Activated CD8-positive, alpha-beta memory T cell treated with anti-CD3 and anti-CD28 coated beads, Interleukin-2, amount 10 ng/mL, durations not matched to agents 7 days and 5 days (primary cell): ENCODE measurements at regions not wholly inside any gene's neighbourhood (a gene's known extent, or its start where the extent isn't known, plus 50 kb on each side); places are given as distances from the start of the nearest gene placed in this dataset.
"Not testable (repeated sequence)": the region's sequence is repeated elsewhere in the genome, so short reads cannot be mapped to it uniquely, and the experiment has no call there.

Experiments
- ATAC-seq: fragments of 150-1000 bp; cut with Tn5 transposase; one replicate; pipeline ENCODE4 v1.10.0; 2021; ENCODE audit warnings: moderate library complexity
- CTCF ChIA-PET: fragments of 350-600 bp; sonication (Branson Sonifier 250); formaldehyde crosslinking; loops from one replicate; lab custom pipeline; 2021; ENCODE audit warnings: antibody characterized with exemption; lab: Charles Lee
- DNase-seq: peaks from one replicate; pipeline ENCODE4 v3.0.0-alpha.2; 2020
- H3K27ac Mint-ChIP-seq: one replicate; pipeline ENCODE4 v1.8.0; 2021; ENCODE audit warnings: mild to moderate bottlenecking, mixed read lengths
- H3K27me3 Mint-ChIP-seq: one replicate; pipeline ENCODE4 v1.8.0; 2021; ENCODE audit warnings: mixed read lengths
- H3K36me3 Mint-ChIP-seq: one replicate; pipeline ENCODE4 v1.8.0; 2021; ENCODE audit warnings: mild to moderate bottlenecking, mixed read lengths
- H3K4me1 Mint-ChIP-seq: one replicate; pipeline ENCODE4 v1.8.0; 2021; ENCODE audit warnings: mixed read lengths
- H3K4me3 Mint-ChIP-seq: one replicate; pipeline ENCODE4 v1.8.0; 2021; ENCODE audit warnings: mild to moderate bottlenecking, moderate library complexity, mixed read lengths
- H3K9me3 Mint-ChIP-seq: one replicate; pipeline ENCODE4 v1.8.0; 2022; ENCODE audit warnings: low read depth, mixed read lengths

DNA sequence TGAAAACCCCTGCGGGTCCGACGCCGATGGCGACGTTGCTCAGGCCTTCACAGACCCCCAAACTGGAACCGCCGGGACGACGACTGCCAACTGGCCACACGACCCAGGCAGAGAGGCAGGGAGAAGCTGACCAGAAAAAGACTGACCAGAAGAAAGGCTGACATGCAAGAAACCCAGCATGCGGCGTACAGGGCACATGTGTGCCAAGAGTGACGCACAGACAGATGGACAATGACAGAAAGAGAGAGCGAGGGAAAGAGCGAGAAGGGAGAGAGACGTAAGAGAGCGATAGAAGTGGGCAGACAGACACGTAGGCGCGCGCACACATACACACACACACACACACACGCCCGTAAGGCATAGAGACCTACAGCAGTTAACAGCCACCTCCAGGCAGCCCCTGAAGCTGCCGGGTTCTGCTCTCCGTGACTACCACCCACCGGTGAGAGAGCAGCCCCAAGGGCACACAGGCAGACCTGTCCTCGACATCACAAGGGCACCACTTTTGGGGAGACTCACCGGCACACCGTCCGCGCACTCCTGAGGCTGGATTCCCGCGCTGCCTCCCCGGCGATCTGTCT lies 67.2 kb upstream of the ZNF527 start:
- CTCF ChIA-PET = no interaction called here
- ATAC-seq (no peak), DNase-seq (peak; percentile 14)
- Mint-ChIP-seq H3K36me3 (peaks cover 4% of the 10 kb centered on the region), H3K4me3 (peak overlapping the region; percentile 38), H3K9me3 (peaks cover 11% of the 10 kb centered on the region), H3K27ac (no peak overlapping the region), H3K27me3 (no peaks in the 10 kb centered on the region), H3K4me1 (peaks cover 2% of the 10 kb centered on the region)

DNA sequence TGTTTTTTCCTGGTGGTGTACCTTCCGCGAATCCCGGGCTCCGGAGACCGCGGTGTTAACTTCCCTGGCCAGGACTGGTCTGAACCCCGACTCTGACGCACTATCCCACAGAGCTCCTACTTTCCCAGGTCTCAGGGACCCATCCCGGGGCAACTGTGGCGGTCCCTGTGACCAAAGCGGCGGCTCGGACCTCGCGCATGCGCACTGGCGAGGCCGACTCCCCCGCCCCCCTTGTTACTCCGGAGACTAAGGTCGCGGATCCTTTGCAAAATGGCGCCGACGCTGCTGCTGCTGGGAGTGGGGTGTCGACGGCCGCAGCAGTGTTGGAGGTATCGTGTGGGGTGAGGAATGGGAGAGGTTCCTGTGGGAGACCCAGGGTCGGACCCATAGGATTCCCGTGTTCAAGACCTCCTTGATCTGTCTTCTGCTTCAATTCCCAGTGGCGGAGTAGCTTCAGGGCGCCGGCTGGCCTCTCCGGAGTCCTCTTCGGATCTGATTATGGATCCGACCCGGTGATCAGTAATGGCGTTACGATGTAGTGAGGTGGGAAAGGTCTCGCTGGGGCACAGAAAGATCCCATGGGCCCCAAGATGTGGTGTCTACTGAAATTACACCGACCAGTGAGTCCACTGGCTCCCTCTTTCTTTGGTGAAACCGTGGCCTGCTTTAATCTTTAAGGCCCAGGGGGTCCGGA lies 66.6 kb upstream of the ZNF527 start:
- no peaks in the 10 kb centered on the region for H3K27me3 Mint-ChIP-seq
- peaks cover 11% of the 10 kb centered on the region for H3K9me3 Mint-ChIP-seq
- no peak overlapping the region for H3K27ac Mint-ChIP-seq
- H3K4me1 Mint-ChIP-seq = peaks cover 2% of the 10 kb centered on the region
- peaks cover 4% of the 10 kb centered on the region for H3K36me3 Mint-ChIP-seq
- DNase-seq (peak; percentile 40), ATAC-seq (no peak)
- CTCF ChIA-PET = no interaction called here
- H3K4me3 Mint-ChIP-seq = peak overlapping the region; percentile 38

DNA sequence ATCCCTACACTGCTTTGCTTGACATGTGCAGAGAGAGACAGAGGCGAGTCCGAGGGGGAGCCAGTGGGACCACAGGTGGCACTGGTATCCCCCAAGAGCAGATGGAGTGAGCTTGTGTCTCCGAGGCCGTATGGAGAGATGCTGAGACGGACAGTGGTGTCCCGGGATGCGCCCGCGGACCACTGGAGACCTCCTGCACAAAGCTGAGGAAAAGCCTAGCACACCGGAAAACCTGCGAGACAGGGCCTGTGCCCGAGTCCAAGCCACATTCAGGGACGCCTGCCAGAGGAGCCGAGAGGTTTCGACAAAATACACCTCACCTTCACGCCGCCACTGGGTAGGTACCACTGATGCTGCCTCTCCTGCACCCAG lies 66.0 kb upstream of the ZNF527 start:
- H3K9me3 Mint-ChIP-seq = peaks cover 11% of the 10 kb centered on the region

DNA sequence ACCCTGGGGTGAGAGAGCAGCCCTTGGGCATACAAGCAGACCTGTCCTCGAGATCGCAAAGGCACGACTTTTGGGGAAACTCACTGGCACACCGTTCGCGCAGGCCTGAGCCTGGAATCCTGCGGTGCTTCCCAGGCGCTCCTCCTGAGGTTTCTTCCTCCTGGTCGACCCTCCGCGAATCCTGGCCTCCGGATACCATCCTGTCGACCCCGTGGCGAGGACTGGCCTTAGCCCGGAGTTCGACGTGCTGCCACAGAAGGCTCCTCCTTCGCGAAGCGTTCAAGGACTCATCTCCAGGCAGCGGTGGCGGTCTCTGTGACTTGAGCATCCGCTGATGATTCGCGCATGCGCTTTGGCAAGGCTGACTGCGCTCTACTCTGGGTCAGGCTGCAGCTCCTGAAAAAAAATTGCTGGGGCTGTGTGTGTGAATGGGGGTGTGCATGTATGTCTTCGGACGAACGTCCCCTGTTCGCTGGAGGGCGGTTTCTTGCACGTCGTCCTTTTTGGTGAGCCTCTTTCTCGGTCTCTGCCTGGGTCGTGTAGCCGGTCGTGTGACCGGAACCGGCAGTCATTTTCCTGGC lies 64.4 kb upstream of the ZNF527 start:
- Mint-ChIP-seq H3K4me3 (no peak overlapping the region), H3K27me3 (no peaks in the 10 kb centered on the region), H3K36me3 (peaks cover 4% of the 10 kb centered on the region), H3K4me1 (peaks cover 2% of the 10 kb centered on the region), H3K9me3 (peaks cover 13% of the 10 kb centered on the region), H3K27ac (no peak overlapping the region)
- DNase-seq = peak; percentile 15
- CTCF ChIA-PET = no interaction called here
- no peak for ATAC-seq

More for the DNA sequence above, 66.0 kb upstream of the ZNF527 start:
- peaks cover 4% of the 10 kb centered on the region for H3K36me3 Mint-ChIP-seq
- ATAC-seq = no peak
- peaks cover 2% of the 10 kb centered on the region for H3K4me1 Mint-ChIP-seq
- DNase-seq = no peak
- no peaks in the 10 kb centered on the region for H3K27me3 Mint-ChIP-seq
- H3K4me3 Mint-ChIP-seq = no peak overlapping the region
- no peak overlapping the region for H3K27ac Mint-ChIP-seq
- CTCF ChIA-PET = no interaction called here

DNA sequence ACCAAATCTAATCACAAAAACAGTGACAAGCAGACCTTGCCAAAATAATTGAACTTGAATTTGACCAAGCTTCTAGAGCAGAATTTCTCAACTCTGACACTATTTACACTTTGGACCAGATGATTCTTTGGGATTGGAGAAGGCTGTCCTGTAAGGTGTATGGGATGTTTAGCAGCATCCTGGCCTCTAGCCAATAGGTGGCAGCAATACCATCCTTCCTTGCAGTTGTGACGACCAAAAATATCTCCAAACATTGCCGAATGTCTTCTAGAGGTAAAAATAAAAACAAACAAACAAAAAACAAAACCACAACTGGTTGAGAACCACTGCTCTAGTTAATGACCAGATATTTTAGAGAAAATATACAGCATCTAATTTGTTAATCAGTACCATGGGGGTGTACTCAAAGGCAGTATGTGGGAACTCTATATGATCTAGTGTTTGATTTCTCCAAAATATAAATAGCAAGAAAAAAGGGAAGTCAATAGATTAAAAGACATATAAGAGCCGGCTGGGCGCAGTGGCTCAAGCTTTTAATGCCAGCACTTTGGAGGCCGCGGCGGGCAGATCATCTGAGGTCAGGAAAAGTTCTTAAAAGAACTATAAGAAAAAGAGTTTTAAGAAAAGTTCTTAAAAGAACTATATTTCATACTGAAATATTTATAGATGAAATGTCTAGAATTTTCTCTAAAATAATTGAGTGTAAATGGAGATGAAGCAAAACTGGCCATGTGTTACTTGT lies 60.9 kb upstream of the ZNF527 start:
- Mint-ChIP-seq H3K36me3 (peaks cover 8% of the 10 kb centered on the region), H3K9me3 (peaks cover 15% of the 10 kb centered on the region), H3K27me3 (no peaks in the 10 kb centered on the region), H3K4me1 (peaks cover 10% of the 10 kb centered on the region), H3K27ac (no peak overlapping the region), H3K4me3 (no peak overlapping the region)
- DNase-seq (no peak), ATAC-seq (no peak)
- CTCF ChIA-PET = interaction anchor here (1.2 kb wide), 1 partner anchor 242 kb away, joined by 3 read pairs; no protein-coding TSS in a partner anchor

DNA sequence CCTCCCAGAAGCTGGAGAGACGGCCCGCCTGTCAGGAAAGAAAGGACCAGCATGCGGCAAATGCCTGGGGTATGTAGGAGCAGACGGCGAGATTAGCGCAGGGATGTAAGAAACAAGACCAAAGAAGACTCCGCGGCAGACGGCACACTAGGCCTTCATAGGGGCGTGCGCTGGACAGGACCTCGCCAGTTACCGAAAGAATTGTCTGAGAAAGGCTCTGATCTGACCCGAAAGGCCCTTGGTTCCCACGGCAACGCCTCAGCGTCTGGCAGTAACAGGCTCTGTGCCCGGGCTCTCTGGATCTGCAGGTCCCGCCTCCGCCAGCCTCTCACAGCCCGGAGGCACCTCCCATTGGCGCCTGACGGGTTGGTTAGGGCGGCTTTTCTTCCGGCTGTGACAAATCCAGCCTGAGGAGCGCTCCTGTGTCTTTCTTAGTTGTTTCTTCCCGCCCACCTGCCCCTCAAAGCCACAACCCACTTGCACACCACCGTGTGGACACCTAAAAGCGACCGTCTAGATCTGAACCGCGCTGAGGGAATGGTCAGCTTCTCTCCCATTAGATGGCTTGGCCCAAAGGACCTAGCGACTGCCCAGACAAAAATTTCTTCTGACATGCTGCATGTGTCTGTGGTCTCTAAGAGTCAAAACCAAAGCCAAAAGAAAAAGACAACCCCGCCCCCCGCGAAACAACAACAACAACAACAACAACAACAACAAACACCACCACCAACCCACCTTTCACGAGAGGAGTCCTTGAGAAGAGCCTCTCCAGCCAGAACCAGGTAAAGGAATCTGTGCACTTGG lies 58.2 kb upstream of the ZNF527 start:
- H3K27me3 Mint-ChIP-seq, H3K9me3 Mint-ChIP-seq, CTCF ChIA-PET, H3K36me3 Mint-ChIP-seq: not testable (repeated sequence)
- peak overlapping the region; percentile 35 for H3K27ac Mint-ChIP-seq
- peak; percentile 72 for DNase-seq
- peaks cover 14% of the 10 kb centered on the region for H3K4me1 Mint-ChIP-seq
- ATAC-seq = peak; percentile 43
- H3K4me3 Mint-ChIP-seq = peak overlapping the region; percentile 49

DNA sequence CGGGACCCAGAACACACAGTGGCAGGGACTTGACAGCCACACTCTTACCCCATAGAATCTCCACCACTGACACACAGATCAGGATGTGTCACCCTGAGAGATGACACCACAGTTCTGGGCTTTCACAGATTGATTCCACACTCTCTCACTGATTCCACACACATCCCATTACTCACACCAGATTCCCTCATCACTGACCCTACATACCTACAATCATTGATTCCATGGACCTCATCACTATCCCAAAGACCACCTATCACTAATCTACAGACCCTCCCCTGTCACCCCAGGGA lies 57.6 kb upstream of the ZNF527 start:
- peak overlapping the region; percentile 49 for H3K4me3 Mint-ChIP-seq
- H3K4me1 Mint-ChIP-seq = peaks cover 18% of the 10 kb centered on the region
- ATAC-seq = no peak
- DNase-seq = no peak
- H3K9me3 Mint-ChIP-seq = peaks cover 7% of the 10 kb centered on the region
- no peaks in the 10 kb centered on the region for H3K27me3 Mint-ChIP-seq
- H3K36me3 Mint-ChIP-seq = peaks cover 7% of the 10 kb centered on the region
- peak overlapping the region; percentile 35 for H3K27ac Mint-ChIP-seq
- CTCF ChIA-PET = no interaction called here

DNA sequence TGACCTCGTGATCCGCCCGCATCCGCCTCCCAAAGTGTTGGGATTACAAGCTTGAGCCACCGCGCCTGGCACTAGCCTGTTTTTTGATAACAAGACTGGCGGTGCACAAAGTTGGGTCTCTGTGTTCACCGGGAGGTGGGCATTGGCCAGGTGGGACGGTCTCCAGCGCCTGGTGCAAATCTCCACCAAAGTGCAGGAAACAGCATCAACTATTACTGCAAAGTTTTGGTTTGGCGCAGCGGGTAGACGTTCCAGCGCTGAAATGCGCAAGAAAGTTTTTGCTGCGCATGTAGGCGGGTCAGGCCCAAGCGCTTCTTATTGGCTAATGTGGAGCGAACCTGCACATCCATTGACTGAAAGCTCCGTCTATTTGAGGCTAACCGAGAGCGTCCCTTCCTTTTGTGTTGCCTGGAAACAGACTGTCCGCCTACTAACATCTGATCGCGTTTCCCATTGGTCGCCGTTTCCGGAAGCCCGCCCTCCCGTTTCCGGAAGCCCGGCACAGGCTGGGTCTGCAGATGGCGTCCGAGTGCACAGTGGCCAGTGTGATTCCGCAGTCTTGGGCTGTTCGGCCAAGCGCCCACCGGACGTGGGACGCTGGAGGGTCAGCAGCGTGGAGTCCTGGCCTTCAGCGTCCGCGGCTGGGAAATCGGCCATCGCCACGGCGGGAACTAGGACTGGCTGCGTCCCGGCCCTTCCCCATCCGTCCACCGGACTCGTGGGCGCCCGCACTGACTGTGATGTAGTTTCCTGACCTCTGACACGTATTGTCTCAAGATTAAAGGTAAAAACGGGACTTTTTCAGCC lies 53.3 kb upstream of the ZNF527 start:
- ATAC-seq (peak; percentile 98), DNase-seq (peak; percentile 96)
- Mint-ChIP-seq H3K4me1 (peaks cover 34% of the 10 kb centered on the region), H3K4me3 (peak overlapping the region; percentile 96), H3K9me3 (peaks cover 4% of the 10 kb centered on the region), H3K27me3 (no peaks in the 10 kb centered on the region), H3K36me3 (peaks cover 36% of the 10 kb centered on the region), H3K27ac (peak overlapping the region; percentile 93)
- CTCF ChIA-PET = interaction anchor here (0.7 to 1.9 kb wide), 9 partner anchors 11 to 586 kb away, joined by 3 to 8 read pairs (median 5); partner anchors contain the start of genes ZNF527, ZNF540, ZNF571 and ZNF585A

DNA sequence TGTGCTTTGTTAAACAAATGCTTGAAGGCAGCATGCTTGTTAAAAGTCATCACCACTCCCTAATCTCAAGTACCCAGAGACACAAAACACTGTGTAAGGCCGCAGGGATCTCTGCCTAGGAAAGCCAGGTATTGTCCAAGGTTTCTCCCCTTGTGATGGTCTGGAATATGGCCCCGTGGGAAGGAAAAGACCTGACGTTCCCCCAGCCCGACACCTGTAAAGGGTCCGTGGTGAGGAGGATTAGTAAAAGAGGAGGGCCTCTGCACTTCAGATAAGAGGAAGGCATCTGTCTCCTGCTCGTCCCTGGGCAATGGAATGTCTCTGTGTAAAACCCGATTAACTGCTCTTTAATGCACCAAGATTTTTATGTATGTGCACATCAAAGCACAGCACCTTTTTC lies 49.9 kb upstream of the ZNF527 start:
- H3K4me3 Mint-ChIP-seq, CTCF ChIA-PET: not testable (repeated sequence)

More for the DNA sequence above, 49.9 kb upstream of the ZNF527 start:
- not testable (repeated sequence) for H3K27me3 Mint-ChIP-seq, ATAC-seq, H3K9me3 Mint-ChIP-seq, H3K27ac Mint-ChIP-seq, DNase-seq
- Mint-ChIP-seq H3K4me1 (peaks cover 26% of the 10 kb centered on the region), H3K36me3 (peaks cover 56% of the 10 kb centered on the region)
